ENCODE measurements at regions not wholly inside any gene's neighbourhood (a gene's known extent, or its start where the extent isn't known, plus 50 kb on each side); places are given as distances from the start of the nearest gene placed in this dataset.
A peak's percentile ranks its signal among the peaks of the same experiment; 100 is the strongest.
"Not testable (repeated sequence)": the region's sequence is repeated elsewhere in the genome, so short reads cannot be mapped to it uniquely, and the experiment has no call there.

DNA sequence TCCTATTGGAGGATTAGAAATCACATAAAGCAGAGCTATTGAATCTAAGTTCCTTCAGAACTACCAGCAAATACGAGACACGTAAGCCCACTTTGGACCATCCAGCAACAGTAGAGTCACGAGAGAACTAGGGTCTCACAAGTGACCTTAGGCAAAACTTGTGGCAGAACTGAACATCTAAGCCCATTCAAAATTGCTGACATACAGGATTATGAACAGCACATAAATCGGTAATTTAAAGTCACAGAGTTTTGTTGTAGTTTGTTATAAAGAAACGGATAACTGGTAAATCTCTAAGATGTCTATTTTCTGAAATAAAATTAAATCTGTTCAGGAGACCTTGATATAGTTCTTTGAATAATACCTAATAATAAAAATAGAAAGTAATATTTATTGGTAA lies 1366.0 kb downstream of the NCAM2 start:
- no peak overlapping the region for H3K4me3 Mint-ChIP-seq
- POLR2A ChIA-PET = no interaction called here
- peaks cover 2% of the 10 kb centered on the region; the same call in 1 of the 2 replicates for H3K27me3 Mint-ChIP-seq (ENCODE audit: low read depth)
- H3K36me3 Mint-ChIP-seq = peaks cover 25% of the 10 kb centered on the region
- no peak for DNase-seq (ENCODE audit: low spot score)
- H3K9me3 Mint-ChIP-seq = peaks cover 36% of the 10 kb centered on the region
- H3K4me1 Mint-ChIP-seq = peaks cover 5% of the 10 kb centered on the region; the same call in 1 of the 2 replicates
- CTCF ChIA-PET = interaction anchor here (0.5 kb wide), 1 partner anchor 513 kb away, joined by 3 read pairs; no protein-coding TSS in a partner anchor
- TF ChIP-seq NFE2L1 (CRISPR knock-in tag; IDR thresholded peaks at IDR 0.05) = no peak
- TF ChIP-seq ZNF423 (CRISPR knock-in tag; IDR thresholded peaks at IDR 0.05) = no peak
- TF ChIP-seq ZNF416 (CRISPR knock-in tag; IDR thresholded peaks at IDR 0.05) = no peak
- TF ChIP-seq USF2 (CRISPR knock-in tag; IDR thresholded peaks at IDR 0.05) = no peak
- TF ChIP-seq SP1 (CRISPR knock-in tag; conservative IDR thresholded peaks at IDR 0.05) = no peak
- TF ChIP-seq SMAD3 (CRISPR knock-in tag; IDR thresholded peaks at IDR 0.05; ENCODE audit: borderline replicate concordance) = no peak
- TF ChIP-seq, protein P1, sequence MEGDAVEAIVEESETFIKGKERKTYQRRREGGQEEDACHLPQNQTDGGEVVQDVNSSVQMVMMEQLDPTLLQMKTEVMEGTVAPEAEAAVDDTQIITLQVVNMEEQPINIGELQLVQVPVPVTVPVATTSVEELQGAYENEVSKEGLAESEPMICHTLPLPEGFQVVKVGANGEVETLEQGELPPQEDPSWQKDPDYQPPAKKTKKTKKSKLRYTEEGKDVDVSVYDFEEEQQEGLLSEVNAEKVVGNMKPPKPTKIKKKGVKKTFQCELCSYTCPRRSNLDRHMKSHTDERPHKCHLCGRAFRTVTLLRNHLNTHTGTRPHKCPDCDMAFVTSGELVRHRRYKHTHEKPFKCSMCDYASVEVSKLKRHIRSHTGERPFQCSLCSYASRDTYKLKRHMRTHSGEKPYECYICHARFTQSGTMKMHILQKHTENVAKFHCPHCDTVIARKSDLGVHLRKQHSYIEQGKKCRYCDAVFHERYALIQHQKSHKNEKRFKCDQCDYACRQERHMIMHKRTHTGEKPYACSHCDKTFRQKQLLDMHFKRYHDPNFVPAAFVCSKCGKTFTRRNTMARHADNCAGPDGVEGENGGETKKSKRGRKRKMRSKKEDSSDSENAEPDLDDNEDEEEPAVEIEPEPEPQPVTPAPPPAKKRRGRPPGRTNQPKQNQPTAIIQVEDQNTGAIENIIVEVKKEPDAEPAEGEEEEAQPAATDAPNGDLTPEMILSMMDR (IDR thresholded peaks at IDR 0.05) = no peak
- TF ChIP-seq NR2C2 (CRISPR knock-in tag; IDR thresholded peaks at IDR 0.05) = no peak
- no peak for TF ChIP-seq SMAD4 (CRISPR knock-in tag; IDR thresholded peaks at IDR 0.05)
- no peak for TF ChIP-seq ESRRA (CRISPR knock-in tag; IDR thresholded peaks at IDR 0.05; ENCODE audit: borderline replicate concordance)
- no peak for TF ChIP-seq ZNF396 (CRISPR knock-in tag; IDR thresholded peaks at IDR 0.05; ENCODE audit: borderline replicate concordance)
- TF ChIP-seq, protein P2, sequence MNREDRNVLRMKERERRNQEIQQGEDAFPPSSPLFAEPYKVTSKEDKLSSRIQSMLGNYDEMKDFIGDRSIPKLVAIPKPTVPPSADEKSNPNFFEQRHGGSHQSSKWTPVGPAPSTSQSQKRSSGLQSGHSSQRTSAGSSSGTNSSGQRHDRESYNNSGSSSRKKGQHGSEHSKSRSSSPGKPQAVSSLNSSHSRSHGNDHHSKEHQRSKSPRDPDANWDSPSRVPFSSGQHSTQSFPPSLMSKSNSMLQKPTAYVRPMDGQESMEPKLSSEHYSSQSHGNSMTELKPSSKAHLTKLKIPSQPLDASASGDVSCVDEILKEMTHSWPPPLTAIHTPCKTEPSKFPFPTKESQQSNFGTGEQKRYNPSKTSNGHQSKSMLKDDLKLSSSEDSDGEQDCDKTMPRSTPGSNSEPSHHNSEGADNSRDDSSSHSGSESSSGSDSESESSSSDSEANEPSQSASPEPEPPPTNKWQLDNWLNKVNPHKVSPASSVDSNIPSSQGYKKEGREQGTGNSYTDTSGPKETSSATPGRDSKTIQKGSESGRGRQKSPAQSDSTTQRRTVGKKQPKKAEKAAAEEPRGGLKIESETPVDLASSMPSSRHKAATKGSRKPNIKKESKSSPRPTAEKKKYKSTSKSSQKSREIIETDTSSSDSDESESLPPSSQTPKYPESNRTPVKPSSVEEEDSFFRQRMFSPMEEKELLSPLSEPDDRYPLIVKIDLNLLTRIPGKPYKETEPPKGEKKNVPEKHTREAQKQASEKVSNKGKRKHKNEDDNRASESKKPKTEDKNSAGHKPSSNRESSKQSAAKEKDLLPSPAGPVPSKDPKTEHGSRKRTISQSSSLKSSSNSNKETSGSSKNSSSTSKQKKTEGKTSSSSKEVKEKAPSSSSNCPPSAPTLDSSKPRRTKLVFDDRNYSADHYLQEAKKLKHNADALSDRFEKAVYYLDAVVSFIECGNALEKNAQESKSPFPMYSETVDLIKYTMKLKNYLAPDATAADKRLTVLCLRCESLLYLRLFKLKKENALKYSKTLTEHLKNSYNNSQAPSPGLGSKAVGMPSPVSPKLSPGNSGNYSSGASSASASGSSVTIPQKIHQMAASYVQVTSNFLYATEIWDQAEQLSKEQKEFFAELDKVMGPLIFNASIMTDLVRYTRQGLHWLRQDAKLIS (CRISPR knock-in tag; IDR thresholded peaks at IDR 0.05; ENCODE audit: borderline replicate concordance) = no peak
- no peak for TF ChIP-seq ZNF263 (CRISPR knock-in tag; IDR thresholded peaks at IDR 0.05; ENCODE audit: low read depth)
- TF ChIP-seq, protein P3, sequence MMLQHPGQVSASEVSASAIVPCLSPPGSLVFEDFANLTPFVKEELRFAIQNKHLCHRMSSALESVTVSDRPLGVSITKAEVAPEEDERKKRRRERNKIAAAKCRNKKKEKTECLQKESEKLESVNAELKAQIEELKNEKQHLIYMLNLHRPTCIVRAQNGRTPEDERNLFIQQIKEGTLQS (CRISPR knock-in tag; conservative IDR thresholded peaks at IDR 0.05) = no peak
- no peak overlapping the region for H3K27ac Mint-ChIP-seq
- ATAC-seq = no peak

GRCh38 chr21:22374218-22374969 lies 1376.2 kb downstream of the NCAM2 start:
- ChIA-PET CTCF (no interaction called here), POLR2A (no interaction called here)
- Mint-ChIP-seq H3K36me3 (peaks cover 4% of the 10 kb centered on the region; the same call in 1 of the 2 replicates), H3K27ac (no peak overlapping the region), H3K4me1 (peaks cover 12% of the 10 kb centered on the region), H3K4me3 (no peak overlapping the region; the same call in 1 of the 2 replicates), H3K9me3 (peaks cover 7% of the 10 kb centered on the region), H3K27me3 (ENCODE audit: low read depth) (peaks cover 77% of the 10 kb centered on the region)
- TF ChIP-seq RORB (CRISPR knock-in tag; IDR thresholded peaks at IDR 0.05) (0 out of 2 replicates have a peak, but pooled peaks have one; percentile 46), GABPB1 (CRISPR knock-in tag; IDR thresholded peaks at IDR 0.05) (no peak)
- ATAC-seq (peak; percentile 80), DNase-seq (ENCODE audit: low spot score) (peak; percentile 27)

- CTCF ChIA-PET; DNase-seq (ENCODE audit: low spot score); POLR2A ChIA-PET; H3K27ac Mint-ChIP-seq; H3K36me3 Mint-ChIP-seq; H3K4me3 Mint-ChIP-seq; ATAC-seq; H3K9me3 Mint-ChIP-seq: not testable (repeated sequence)
- peaks cover 12% of the 10 kb centered on the region for H3K4me1 Mint-ChIP-seq
- peaks cover 67% of the 10 kb centered on the region for H3K27me3 Mint-ChIP-seq (ENCODE audit: low read depth)
These were observed 1379.6 kb downstream of the NCAM2 start for GRCh38 chr21:22377795-22378194.

Measured in WTC11 (cell line).